ENCODE measurements at regions not wholly inside any gene's neighbourhood (a gene's known extent, or its start where the extent isn't known, plus 50 kb on each side); places are given as distances from the start of the nearest gene placed in this dataset.

- TF ChIP-seq POLR2A (IDR thresholded peaks at IDR 0.05), result no peak
- TF ChIP-seq CTCF (IDR thresholded peaks at IDR 0.05), result no peak
These were observed 901.2 kb downstream of the KCNMA1 start for GRCh38 chr10:76736392-76736791.

Measured in testis (tissue), 2 donors.